ACHN (cell line): ENCODE measurements at regions not wholly inside any gene's neighbourhood (a gene's known extent, or its start where the extent isn't known, plus 50 kb on each side); places are given as distances from the start of the nearest gene placed in this dataset.

Experiments used
- DNase-seq: peaks from one replicate; pipeline ENCODE4 v3.0.0-alpha.2; 2015
- in situ Hi-C: cut with HindIII; loops from 2 replicates; pipeline ENCODE4 v1.10.0; 2017; ENCODE audit warnings: low sequenced_read_pairs, low pct_ligation_motif_present, low pct_unique_long_range_greater_than_20kb

DNA sequence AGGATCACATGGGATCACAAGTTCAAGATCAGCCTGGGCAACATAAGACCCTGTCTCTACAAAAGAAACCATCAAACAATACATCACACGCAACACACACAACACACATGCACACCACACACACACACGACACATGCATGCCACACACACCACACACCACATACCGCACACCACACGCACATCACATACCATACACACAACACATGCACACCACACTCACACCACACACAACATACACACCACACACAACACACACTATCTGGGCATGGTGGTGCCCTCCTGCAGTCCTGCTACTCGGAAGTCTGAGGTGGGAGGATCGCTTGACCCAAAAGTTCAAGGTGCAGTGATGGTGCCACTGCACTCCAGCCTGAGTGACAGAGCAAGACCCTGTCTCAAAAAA lies 198.3 kb downstream of the USP12 start:
- in situ Hi-C loops, result no loop called here
- no peak for DNase-seq

DNA sequence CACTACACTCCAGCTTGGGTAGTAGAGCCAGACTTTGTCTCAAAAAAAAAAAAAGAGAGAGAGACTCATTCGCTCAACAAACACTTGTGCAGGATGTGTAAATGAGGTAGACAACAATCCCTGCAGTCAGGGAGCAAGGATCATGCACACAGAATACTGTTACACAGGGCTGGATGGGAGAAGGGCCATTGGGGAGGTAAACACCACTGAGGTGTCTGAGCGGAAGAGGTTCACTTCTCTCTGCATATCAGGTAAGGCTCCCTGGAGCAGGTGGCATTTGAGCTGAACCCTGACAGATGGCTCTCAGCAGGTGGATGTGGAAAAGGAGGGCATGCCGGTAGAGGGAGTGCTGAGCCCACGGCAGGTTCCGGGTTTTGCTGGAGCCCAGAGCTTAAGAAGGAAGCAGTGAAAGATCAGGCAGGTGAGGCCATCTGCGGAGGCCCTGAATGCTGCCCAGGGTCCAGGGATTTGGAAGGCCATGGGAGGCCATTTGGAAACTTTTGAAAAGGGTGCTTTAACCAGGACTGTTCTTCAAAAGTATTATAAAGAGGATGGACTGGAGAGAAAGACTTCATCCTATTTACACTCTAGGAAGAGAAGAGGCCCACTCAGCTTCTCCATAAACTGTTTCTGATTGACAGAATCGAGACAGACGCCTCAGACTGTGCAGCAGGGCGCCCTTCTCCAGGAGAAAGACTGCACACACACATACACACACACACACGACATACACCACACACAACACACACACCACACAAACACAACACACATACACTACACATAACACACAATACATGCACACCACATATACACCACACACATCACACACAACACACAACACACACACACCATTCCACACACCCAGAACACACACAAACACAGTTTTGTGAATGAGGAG lies 199.4 kb downstream of the USP12 start:
- in situ Hi-C loops, result no loop called here
- no peak for DNase-seq

DNA sequence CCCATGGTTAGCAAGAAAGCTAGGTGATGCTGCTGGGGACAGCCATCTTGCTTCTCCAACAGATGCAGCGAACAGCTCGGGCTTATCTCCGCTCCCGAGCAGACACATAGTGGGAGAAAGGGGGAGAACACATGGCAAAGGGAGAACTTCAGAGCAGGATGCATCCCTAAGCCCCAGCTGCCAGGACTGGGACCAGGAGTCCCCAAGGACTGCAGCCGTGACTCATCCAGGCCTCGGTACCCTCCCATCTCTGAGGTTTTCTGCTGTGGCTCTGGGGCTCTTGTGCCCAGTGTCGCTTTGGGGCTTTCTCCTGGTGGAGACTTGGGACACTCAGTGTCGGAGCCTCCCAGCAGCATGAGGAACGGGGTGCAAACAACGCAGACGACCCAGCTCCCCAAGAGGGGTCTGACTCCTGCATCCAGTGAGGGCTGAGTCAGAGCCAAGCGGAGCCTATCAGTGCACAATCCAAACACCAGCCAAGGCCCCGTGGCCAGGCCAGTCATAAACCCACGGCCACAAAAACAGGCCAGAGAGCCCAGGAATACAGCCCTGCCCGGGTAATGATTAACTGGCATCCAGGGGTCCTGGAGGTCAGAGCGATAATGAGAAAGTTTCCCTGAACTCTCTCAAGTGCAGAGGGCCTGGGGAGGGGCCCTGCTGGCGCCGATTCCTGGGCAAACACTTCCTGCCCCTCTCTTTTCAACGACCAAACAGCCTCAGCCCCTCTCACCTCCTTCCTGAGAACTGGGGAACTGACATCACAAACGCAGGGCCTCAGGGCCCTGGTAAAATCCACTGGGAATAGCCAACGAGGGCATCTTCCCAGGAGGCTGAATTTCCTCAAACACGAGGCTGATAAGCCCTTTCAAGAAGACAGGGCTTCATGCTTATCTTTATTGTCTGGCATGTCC lies 202.9 kb downstream of the USP12 start:
- peak; percentile 52 for DNase-seq
- in situ Hi-C loops, result no loop called here

DNA sequence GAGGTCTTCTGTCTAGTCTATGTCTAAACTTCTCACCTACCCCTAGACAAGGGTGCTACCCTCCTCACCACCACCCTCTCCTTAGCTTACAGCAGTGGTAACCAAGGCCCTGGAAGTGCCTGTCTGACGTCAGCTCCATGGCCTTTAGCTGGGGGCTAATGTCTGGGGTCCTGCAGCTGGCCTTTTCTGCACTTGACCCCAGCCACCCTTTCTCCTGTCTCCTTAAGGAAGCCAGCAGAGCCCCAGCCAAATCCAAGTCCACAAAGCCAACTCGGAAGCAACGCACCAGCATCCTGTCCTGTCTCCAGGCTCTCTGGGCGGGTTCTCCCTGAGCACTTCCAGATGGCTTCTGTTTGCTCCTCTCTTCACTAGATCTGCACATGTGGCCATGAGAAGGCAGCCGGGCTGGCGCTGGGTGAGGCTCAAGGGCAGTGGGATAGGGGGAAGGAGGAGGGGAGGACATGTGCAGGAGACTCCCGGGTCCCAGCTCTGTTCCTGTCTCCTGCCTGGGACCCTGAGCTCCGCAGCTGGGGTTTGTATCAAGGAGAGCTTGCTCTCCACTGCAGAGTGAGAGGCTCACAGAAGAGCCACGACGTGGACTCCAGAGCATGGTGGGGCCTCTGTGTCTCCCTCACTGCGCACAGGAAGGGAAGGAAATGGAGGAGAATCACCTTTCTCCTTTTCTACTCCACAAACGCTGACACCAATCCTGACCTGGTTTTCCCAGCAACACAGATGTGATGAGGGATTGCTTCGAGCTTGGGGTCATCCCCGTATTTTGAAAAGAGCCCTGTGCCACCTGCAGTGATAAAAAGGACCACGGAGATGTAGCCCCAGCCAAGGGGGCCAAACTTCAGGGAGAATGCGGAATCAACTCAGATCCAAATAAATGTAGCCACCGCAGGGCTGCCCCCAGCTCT lies 204.2 kb downstream of the USP12 start:
- no peak for DNase-seq
- in situ Hi-C loops, result no loop called here

DNA sequence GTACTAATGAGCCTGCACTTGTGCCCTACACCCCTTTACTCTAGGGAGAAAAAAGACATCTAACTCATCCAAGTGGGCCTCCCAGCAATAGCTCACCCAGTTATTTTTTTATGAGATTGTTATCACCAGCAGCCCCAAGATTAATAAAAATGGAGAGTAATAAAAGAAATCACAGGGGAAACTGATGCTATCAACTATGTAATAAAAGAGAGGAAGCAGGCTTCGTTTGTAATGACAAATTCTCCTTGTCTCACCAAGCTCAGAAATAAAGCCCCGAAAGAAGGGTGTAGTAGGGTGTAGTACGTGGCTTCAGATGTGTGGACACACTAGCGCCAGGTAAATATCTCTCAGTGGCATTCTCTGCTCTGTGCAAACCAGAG lies 204.9 kb downstream of the USP12 start:
- in situ Hi-C loops, result no loop called here
- DNase-seq, result no peak

DNA sequence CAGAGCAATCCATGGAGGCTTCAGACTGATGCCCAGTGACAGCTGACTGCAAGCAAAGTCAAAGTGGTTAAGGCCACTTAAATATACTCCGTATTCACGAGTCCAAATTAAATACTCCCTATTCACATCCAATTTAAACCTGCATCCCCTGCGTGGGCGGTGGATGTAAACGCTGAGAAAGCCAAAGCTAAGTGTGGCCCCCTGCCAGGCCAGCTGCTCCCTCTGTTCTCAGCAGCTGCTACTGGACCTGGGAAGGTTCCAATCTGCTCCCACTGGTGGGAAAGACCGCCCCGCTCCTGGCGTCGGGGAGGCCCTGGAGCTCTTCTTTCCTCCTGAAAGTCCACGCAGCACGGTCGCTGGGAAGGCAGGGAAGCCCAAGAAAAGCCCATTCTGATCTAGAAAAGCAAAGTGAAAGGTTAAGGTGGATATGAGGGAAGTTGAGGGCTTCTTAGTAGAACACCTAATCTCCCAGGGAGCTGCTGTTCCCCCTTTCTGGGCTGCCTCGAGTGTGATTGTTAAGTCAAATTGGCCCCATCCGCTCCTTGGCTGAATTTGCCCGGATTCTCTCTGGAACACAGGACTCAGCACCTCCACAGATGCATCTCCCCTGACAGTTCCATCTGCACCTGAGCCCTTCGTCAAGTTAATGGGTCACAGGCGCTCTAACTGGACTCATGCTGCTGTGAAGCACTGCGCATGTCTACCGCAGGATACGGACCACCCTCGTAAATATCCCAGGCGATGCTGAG lies 205.5 kb downstream of the USP12 start:
- in situ Hi-C loops, result no loop called here
- DNase-seq, result no peak

DNA sequence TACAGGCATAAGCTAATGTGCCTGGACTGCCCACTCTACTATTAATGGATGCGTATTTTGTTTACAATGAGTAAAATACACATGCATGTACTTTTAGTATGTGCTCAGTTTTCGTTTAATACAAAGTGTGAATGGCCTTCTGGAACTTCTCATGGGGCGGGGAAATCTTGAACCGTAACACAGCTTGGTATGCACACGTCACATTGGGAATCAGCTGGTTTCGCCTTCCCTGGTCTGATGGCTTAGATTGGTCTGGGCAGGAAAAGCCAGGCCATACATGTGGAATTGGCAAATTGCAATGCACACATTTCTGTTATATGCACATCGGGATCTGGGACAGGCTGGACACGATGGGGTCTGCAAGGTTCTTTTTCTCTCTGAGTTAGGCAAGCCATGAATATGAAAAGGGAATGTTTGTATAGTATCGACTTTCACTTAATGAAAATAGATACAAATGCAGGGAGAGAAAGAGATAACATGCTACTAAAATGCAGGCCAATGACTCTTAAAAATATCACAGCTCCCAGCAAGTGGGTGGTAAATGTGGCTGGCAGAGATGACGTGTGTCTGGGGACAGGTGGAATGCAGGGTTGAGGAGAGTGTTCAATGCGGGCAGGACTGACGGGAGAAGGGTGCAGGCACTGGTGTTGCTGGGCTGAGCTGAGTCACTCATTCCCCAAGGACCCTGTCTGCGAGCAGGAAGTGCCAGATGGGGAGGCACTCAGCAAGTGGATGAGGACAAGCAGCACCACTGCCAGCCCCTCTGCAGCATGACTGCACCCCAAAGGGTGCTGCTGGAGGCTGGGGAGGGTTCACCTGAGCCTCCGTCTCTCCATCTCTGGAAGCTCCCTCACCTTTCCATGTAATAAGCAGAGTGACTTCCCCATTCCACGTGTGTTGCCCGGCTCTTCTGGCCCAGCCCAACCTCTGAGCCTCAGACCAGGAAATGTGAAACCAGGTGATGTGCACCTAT lies 204.0 kb upstream of the GPR12 start:
- no peak for DNase-seq

DNA sequence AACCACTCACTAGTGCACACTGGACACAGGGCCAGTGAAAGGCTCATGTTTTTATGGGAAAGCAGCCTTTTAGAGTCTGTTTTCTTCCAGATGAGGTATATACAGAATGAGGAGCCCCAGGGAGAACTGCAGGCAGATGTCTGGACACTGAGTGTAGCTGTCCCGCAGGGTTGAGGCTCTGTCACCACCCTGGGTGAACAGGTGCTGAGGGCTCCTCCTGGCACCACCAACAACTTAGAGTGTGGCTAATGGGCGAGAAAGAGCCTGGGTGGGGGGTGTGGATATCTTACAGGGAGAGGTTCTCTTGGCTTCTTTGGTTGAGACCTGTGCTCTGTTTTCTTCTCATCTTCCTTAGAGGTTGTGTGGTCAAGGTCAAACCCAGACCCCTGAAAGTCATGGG lies 202.1 kb upstream of the GPR12 start:
- in situ Hi-C loops, result no loop called here
- DNase-seq, result no peak

More for the DNA sequence above, 204.0 kb upstream of the GPR12 start:
- in situ Hi-C loops, result no loop called here

DNA sequence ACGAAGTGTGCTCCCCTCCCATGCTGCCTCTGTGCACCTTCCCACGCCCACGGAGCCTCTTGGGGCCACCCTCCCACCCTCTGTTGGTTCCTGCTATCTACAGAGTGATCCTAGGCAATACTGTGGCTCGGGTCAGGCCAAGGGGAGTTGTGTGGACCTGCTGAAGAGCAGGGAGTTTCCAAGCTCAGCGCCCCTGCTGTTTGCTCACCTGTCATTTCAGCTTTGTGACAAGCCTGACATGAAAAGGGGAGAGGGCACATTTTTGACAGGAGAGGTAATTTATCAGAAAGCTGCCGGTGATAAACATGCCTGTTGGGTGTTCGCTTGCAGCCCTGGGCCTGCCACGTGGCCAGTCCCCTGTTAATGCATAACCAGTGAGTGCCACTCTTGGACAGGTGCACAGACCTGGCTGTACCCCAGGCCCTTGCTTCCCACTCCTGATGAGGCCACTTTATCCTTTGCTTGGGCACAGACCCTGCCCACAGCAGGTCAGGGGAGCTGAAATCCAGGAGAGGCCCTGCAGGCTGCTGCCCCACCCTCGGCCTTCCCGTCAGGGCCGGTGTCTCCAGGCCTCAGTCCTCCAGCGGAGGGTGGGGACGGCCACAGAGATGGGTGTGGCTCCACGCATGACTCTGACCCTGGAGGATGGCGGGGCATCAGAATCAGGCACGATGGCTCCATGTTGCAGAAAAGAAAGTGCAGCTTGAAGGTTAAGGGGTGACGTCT lies 201.5 kb upstream of the GPR12 start:
- in situ Hi-C loops, result no loop called here
- no peak for DNase-seq

DNA sequence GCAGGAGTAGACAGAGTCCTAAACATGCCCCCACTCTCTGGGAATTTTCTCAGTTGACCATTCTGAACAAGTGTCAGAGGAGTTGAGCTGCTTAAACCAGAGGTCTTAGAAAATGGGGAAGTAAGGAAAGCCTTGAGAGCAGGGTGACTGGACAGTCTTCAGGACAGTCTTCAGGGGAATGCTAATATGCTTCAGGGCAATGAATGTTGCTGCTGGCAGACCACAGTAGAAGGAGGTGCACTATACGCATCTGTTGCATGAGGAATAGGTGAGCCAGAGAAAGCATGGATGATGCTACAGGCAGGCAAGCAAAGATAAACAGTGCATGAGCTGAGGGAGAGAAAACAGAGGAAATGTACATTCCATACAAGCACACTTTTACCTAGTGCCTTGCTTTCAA lies 196.6 kb upstream of the GPR12 start:
- in situ Hi-C loops, result no loop called here

DNA sequence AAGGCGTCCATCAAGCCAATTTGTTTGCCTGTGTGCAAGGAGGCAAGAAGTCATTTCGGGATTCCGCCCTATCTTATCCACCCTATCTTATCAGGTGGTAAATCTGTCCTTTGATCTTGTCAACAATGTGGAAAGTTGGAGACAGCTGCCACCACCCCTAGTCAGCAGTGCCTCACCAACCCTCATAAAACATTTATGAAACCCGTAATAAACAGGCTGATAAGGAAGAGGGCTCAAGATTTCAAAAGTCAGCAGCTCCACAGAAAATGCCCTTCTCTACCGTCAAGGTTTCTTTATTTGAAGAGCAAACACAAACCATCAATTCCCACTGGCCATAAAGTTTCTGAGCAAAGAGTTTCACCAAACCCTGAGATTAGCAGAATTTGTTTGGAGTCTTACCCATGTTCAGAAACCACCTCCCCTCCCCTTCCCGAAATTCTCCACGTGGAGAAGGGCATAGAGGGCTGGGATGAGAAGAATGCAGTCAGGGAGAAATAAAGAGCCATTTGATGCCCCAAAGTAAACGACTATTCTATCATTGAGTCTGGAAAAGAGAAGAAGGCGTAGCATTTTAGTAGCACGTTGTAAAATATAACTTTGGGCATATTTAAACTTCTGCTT lies 196.0 kb upstream of the GPR12 start:
- in situ Hi-C loops, result no loop called here
- DNase-seq, result no peak

More for the DNA sequence above, 196.6 kb upstream of the GPR12 start:
- DNase-seq, result no peak

DNA sequence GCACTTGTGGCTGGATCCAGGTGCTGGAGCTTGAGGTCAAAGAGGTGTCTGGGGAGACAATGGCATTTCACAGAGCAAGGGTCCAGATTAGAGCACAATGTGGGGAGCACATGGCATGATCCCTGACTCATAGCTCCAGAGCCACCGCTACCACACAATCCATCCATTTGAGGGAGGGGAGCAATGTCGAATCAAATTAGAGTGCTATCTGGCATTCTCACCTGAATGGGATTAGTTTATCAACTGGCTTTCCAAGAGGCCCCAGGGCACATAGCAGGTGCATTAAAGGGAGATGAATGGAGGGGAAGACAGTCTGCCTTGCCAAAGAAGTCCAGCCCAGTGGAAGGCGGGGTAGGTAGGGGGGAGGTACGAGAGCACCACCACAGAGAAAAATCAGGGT lies 194.4 kb upstream of the GPR12 start:
- in situ Hi-C loops, result no loop called here
- no peak for DNase-seq

DNA sequence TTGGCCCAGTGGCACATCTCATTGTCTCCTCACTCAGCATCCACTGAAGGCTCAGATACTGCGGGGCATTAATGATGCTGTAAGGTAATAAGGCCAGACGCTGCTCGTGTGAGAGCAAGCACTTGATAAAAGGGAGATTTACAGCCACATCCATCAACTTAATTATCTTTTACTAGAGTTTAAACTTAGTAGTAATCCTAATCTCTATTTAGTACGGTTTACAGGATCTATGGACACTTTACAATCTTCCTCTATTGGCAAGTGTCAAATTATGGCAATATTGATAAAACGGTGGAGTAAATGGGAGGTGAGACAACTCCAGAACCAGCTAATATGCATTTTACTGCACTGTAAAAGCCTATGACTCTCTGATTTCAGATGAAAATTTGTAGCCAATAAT lies 192.7 kb upstream of the GPR12 start:
- no peak for DNase-seq
- in situ Hi-C loops, result no loop called here

DNA sequence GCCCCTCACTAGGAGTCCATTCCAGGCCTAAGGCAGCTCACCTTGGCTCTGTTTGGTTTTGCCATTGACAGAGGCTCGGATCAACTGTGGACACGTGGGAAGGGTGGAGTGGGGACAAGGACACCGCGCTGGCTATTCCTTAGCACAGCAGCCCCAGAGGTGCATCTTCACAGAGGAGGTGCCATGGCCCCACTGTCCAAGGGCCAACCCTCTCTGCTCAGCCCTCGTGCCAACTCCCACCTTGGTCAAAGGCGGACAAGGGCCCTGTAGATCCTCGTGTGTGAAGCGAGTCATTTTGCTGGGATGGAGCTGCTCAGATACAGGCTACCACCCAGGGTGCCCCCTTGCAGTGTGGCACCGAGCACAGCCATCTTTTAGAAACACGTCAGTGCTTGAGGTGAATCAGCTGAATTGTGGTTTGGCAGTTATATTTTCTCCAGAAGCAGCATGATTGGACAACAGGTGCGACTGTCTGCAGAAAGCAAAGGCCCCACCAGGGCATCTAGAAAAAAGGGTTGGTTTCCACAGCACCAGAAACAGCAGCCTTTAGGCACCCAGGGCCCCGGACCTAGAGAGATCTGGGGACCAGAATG lies 192.1 kb upstream of the GPR12 start:
- in situ Hi-C loops, result no loop called here
- DNase-seq, result no peak

DNA sequence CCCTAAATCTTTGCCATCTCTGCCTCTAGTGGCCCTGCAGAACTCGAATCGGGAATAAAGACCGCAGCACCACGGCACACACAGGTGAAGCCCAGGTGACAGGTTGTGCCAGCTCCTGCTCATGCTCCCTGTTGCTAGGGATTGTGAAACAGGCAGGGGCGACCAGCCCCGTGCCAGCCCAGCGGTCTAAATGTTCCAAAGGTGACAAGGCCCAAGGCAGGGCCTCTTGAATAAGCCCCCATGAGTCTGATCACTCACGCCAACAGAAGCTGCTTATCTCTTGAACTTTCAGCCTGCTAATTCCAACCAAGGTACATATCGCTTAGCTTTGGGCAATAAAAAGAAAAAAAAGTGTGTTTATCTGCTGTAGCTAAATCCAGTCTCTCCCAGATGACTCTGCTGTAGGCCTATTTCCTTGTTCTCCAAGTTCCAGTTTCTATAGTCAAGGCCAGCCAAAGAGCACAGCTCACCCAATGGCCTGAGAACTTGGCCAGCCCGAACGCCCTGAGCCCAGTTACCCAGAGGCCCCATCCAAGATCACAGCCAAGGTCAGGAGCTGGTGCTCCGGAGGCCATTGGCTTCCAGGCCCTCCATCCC lies 191.1 kb upstream of the GPR12 start:
- no peak for DNase-seq
- in situ Hi-C loops, result no loop called here
